GM21381 (cell line): ENCODE measurements at regions not wholly inside any gene's neighbourhood (a gene's known extent, or its start where the extent isn't known, plus 50 kb on each side); places are given as distances from the start of the nearest gene placed in this dataset.
"Not testable (repeated sequence)": the region's sequence is repeated elsewhere in the genome, so short reads cannot be mapped to it uniquely, and the experiment has no call there.

Source experiments
- ATAC-seq: cut with Tn5 transposase; IDR thresholded peaks from one replicate; pipeline ENCODE4 v1.9.1; 2021; ENCODE audit warnings: mild to moderate bottlenecking, moderate library complexity; ENCODE audit not compliant: unreplicated experiment

GRCh38 chrX:45524296-45524695, 323.6 kb upstream of the DIPK2B start:
- no peak for ATAC-seq

GRCh38 chrX:45518552-45518951, 317.9 kb upstream of the DIPK2B start:
- no peak for ATAC-seq

- ATAC-seq, result no peak
These were observed 316.7 kb upstream of the DIPK2B start for GRCh38 chrX:45517090-45517973.

GRCh38 chrX:45515262-45516215, 314.9 kb upstream of the DIPK2B start:
- ATAC-seq, result no peak

GRCh38 chrX:45513042-45513441, 312.4 kb upstream of the DIPK2B start:
- no peak for ATAC-seq

GRCh38 chrX:45508454-45508853, 307.8 kb upstream of the DIPK2B start:
- ATAC-seq, result no peak

- no peak for ATAC-seq
These were observed 305.6 kb upstream of the DIPK2B start for GRCh38 chrX:45506149-45506730.

GRCh38 chrX:45505214-45505613, 304.5 kb upstream of the DIPK2B start:
- ATAC-seq, result no peak

- not testable (repeated sequence) for ATAC-seq
These were observed 303.2 kb upstream of the DIPK2B start for GRCh38 chrX:45503787-45504362.

GRCh38 chrX:45502396-45502795, 301.7 kb upstream of the DIPK2B start:
- no peak for ATAC-seq

- no peak for ATAC-seq
These were observed 296.6 kb upstream of the DIPK2B start for GRCh38 chrX:45497290-45497689.

- ATAC-seq, result no peak
These were observed 285.0 kb upstream of the DIPK2B start for GRCh38 chrX:45485719-45486118.

GRCh38 chrX:45479835-45480422, 279.3 kb upstream of the DIPK2B start:
- ATAC-seq, result no peak

- no peak for ATAC-seq
These were observed 278.6 kb upstream of the DIPK2B start for GRCh38 chrX:45479196-45479834.

- no peak for ATAC-seq
These were observed 272.3 kb upstream of the DIPK2B start for GRCh38 chrX:45472968-45473367.

- ATAC-seq, result not testable (repeated sequence)
These were observed 266.9 kb upstream of the DIPK2B start for GRCh38 chrX:45467537-45467936.

GRCh38 chrX:45455732-45456131, 255.1 kb upstream of the DIPK2B start:
- not testable (repeated sequence) for ATAC-seq

- no peak for ATAC-seq
These were observed 253.6 kb upstream of the DIPK2B start for GRCh38 chrX:45454290-45454689.

- ATAC-seq, result no peak
These were observed 249.3 kb upstream of the DIPK2B start for GRCh38 chrX:45449982-45450381.

GRCh38 chrX:45447995-45448394, 247.3 kb upstream of the DIPK2B start:
- no peak for ATAC-seq
